ENCODE measurements at regions not wholly inside any gene's neighbourhood (a gene's known extent, or its start where the extent isn't known, plus 50 kb on each side); places are given as distances from the start of the nearest gene placed in this dataset.
"Not testable (repeated sequence)": the region's sequence is repeated elsewhere in the genome, so short reads cannot be mapped to it uniquely, and the experiment has no call there.

DNA sequence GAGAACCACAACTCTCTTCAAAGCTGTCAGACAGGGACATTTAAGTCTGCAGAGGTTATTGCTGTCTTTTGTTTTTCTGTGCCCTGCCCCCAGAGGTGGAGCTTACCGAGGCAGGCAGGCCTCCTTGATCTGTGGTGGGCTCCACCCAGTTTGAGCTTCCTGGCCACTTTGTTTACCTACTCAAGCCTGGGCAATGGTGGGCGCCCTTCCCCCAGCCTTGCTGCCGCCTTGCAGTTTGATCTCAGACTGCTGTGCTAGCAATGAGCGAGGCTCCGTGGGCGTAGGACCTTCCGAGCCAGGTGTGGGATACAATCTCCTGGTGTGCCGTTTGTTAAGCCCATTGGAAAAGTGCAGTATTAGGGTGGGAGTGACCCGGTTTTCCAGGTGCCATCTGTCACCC is 822.1 kb downstream of the KCNMA1 start:
- not testable (repeated sequence) for DNase-seq

DNA sequence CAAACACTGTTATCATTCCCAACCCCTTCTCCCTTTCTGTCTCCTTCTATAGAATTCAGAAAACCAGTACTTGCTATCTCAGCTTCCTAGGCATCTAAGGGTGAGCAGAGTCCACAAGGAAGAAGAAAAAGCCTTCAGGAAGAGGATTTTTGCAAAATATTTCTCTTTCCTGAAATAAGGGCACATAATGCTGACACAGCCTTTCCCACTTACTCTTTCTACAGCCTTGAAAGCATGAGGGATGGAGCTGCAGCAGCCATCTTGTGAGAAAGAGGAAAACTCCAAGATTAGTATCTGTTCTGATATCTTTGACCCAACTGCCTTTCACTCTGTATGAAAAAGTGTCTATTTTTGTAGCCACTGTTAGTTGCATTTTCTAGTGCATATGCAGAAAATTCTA is 826.2 kb downstream of the KCNMA1 start:
- DNase-seq: no peak

DNA sequence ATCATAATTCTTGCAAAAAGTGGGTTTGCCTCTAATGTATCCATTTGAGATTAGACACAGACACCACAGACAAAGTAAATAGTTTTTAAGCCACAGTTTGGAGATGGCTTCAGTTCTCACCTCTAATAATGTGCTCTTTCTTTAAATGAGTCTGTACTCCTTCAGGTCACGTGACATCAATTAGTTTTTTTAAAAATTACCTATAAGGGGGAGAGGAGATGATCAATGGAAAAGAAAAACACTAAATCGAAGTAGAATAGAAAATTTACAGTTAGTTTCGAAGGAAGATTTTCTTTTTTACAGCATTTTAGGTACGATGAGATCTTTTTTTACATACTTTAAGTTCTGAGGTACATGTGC is 849.2 kb downstream of the KCNMA1 start:
- no peak for DNase-seq

DNA sequence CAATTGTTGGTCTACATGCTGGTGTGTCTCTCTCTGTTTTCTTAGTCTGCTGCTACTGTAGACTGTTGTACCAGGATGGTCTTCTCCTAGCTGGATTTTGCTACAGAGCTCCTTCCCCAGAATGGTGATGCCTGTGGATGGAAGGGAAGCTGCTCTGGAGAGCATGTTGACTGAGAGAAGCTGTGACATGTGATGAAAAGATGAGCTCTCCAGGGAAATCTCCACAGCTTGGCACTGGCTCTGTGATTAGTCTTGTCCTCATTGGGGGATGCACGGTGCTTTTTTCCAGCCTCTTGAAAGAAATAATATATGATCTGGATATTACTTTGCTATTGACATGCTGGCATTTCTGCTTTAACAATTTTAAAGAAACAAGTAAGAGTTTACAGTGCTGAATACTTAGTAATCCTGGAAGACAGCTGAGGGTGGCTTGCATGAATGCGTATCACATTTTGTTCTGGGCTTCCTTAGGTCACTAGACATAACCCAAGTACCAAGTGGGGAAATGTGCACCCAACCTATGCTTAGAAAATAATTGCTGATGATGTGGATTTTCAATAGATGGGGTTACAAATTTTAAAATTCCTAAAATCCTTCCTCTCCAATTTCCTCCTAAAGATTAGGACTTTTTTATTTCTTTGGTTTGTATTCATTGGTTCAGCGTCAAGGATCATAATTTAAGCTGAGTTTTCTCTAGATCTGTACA is 849.7 kb downstream of the KCNMA1 start:
- DNase-seq: no peak

DNA sequence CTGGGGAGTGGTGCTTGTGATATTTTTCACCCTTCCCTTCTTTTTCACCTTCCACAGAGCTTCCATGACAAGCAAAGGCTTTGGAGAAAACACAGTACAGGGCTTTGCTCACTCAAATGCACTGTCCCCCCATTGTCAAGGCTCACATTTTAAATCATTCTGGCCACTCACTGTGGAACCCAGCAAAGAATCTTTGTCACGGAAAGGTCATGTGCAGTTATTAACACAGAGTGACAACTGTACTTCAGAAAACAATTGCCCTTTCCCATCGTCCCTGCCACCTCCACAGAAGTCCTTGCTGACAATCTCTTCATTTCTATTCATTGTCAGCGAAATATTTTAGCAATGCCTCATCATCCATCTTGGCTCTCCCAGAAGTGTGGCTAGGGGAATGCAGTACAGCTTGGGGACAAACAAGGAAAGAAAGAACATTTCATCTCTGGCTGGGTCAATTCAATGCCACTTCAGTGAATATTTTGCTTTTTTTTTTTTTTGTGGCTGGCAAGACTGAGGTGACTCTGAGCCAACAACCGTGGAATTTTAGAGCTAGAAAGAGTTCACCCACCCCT is 851.0 kb downstream of the KCNMA1 start:
- no peak for DNase-seq

DNA sequence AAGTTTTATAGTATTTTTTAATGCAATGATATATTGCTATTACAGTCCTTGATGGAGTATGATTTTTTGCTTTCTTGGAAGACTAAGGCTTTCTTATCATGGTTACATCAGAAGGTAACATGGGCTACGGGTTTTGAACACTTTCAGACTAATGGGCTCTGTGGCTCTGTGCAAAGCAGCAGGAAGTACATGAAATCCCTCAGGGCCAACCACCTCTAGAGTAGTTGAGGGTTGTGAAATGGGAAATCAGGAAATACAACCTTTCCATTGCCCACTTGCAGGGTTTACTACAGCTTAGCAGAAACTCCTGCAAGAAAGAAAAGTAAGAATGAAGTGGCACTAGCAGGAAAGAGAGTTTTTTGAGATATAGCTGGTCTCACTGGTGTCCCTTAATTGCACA is 853.5 kb downstream of the KCNMA1 start:
- DNase-seq: no peak

DNA sequence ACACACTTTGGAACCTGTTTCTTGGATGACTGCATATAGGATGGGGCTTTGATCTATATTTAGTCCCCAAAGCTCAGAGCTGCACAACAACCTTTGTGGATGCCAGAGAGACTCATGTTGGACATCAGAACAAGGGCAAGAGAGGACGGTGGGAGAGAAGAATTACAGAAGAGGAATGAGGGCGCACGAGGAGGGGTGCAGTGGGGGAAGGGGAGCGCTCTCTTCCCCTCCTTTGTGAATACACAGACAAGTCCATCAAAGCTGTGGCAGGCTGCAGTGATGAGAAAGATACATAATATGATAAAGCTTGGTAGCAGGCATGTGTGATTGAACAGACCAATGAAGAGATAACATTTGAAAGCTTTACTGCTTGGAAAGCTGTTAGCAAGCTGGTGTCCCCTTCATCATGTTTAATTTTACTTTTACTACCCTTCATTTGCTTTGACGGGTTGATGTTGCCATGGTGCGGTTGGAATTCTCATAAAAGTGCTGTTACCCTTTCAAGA is 857.8 kb downstream of the KCNMA1 start:
- DNase-seq: no peak

DNA sequence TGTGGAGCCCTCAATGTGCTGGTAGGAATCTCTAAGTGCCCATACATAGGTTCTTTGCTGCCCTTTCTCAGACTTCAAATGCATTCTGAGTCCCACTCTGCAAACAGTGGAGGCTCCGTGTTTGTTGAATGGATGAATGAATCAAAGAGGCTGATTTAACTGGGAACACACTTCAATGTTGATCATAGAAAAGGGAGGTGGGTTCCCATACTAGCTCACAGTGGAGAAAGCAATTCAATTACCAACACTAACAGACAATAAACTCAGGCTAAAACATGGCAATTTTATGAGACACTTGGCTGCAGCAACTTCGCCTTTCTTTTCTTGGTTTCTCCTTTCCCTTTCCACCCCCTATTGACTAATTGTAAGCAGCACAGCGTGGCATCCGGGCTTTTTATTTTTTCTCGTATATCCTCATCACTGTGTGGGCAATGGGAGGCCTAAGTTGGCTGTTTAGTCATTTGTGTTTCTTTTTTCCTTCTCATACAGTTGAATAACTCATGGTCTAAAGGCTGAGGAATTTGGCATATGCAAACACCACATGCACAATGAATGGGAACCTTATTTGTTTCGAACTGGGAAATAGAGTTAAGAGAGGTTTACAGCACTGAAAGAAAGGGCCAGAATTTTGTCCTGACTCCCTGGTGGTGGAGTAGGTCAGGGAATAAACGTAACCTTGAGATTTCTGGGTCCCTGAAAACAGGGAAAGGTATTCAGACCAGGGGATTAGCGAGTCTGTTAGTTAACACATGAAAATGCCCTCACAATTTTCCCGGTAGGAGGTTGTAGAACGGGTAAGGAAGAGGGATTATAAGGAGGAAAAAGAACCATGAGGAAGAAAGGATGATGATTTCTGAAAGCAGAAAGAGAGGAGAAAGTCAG is 858.5 kb downstream of the KCNMA1 start:
- DNase-seq: no peak

DNA sequence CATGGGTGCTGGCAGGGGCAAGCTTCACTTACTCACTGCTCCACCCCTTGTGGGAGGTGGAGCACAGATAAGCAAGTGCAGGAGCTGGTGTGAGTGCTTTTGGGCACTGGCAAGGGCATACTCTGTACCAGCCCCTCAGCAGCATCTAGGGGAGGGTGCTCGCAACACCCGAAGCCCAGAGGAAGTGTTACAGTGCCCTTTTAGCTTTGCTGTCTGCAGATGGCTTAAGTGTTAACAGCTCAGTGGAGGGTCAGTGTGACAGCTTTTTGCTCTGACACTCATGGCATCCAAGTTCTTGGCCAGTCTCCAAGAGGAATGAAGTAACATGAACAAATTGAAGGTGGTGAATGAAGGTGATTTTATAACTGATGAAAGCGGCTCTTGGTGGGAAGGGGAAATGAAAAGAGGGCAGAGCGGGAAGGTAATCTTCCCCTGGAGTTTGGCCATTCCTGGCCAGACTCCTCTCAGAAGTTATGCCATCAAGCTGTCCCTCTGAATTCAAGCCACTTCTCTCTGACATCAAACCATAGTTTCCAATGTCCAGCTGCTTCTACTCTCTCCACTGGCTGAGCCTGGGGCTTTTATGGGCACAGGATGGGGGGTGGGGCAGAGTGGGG is 862.5 kb downstream of the KCNMA1 start:
- DNase-seq: no peak

DNA sequence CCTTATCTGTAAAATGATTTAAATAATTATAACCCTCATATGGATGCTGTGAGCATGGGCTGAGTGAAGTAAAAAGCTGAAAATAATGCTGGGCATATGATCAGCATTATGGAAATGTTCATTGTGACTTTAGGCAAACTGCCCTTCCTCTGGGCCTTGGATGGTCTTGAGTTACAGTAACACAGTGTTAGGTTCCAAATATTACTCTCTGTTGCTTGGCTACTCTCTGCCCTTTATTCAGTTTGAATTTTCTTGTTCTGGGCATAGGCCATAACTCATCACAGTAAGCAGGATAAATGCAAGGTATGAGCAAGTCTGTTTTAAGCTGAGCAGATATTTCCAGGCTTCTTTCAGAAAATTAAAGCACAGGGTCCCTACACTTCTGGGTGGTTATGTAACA is 868.0 kb downstream of the KCNMA1 start:
- DNase-seq: no peak

DNA sequence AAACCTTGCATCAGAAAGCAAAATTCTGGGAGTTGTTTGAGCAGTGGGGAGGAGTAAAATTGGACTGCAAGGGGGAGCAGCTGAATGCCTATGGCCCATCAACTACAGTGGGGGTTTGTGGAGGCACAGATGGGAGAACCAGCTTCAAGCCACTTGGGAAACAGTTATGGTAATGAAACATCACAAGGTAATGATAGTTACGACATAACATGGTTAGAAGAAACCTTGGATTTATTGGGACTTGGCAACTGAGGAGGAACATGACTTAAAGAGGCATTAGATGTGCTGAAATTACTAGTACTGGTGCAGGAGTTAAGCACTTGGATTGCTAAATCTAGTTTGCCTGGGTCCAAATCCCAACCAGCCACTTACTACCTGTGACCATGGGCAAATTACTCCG is 868.4 kb downstream of the KCNMA1 start:
- no peak for DNase-seq

DNA sequence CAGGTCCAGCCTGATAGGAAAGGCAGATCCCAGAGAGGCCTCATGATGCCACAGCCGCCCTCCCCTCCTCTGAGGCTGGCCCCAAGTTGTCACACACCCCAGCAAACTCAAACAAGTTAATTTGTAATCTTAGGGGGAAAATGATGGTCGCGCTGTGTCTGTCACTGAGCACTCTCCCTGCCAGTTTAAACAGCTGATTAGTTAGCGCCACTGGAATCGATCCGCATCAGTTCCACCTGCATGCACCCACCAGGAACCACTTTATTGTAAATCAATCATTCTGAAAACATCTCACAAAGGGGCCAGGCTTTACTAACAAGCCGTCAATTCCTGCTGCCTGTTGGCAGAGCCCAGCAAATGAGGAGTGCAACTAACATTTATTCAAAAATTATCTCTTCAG is 870.9 kb downstream of the KCNMA1 start:
- DNase-seq: no peak

DNA sequence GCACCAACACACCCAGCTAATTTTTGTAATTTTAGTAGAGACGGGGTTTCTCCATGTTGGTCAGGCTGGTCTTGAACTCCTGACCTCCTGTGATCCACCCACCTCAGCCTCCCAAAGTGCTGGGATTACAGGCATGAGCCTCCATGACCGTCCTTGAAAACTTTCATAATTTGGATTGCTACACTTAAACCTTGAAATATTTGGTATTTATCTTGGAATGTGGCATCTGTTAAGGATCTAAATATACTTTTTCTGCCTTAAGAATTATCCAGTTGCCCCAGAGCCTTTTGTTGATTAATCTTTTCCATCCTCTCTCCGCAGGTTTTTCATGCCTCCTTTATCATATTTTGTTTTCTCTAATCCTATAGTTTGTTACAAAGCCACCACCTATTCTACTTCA is 872.7 kb downstream of the KCNMA1 start:
- not testable (repeated sequence) for DNase-seq

DNA sequence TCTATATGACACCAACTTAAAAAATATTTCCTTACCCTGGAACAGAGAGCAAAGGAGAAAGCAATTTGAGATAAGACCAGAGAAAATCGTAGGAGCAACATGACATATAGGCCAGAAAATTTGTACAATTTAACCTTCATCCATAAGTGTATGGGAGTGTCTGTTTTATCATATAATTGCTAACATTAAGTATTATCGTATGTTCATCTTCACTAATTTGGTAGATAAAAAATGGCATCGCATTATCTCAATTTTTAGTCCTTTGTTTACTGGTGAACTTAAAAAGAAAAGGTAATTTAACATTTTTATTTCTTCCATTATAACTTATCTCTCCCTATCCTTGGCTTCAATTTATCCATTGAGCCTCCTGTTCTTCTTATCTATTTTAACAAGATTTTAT is 873.4 kb downstream of the KCNMA1 start:
- no peak for DNase-seq

DNA sequence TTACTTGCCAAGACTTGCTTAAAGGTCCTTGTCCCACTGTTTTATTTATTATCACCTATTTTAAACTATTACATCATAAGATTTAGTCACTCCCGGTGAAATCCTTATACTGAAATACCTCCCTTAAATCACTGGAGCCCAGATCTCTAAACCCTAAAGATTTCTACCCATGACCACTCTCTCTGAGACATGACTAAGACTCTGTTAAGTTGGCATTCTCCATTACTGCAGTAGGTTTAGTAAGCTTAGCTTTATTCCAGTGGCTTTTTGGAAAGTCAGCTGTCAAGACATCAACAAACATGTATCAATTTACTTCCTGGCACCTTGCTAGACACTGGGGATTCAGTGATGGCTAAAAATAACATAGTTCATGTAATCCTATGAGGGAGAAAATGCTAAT is 874.2 kb downstream of the KCNMA1 start:
- DNase-seq: no peak

DNA sequence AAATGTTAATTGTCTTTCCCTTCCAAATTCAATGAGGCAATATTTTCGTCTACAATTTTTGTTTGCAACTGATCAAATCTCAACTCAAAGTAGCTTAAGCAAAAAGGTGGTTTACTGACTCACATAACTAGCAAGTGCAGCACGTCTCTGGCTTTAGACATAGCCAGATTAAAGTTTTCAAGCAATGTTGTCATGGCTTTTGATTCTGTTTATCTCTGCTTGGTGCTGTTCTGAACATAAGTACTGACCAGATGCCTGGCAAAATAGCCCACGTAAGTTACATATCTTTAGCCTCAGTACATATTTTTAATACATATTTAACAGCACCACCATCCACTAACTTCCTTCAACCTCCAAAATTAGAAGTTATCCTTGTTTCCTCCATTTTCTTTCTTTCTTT is 877.9 kb downstream of the KCNMA1 start:
- no peak for DNase-seq

DNA sequence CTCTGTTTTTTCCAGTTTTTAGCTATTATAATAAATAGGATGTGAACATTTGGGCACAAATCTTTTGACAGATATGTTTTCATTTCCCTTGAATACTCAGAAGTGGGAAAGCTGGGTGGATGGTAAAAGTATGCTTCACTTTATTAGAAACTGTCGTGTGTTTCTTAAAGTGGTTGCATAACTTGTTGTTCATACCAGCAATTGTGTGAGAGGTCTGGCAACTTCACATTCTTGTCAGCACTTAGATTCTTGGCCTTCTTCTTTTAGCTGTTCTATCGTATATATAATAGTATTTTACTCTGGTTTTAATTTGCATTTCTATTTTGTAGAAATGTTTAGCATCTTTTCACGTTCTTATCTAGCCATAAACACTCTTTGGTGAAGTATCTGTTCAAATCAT is 894.4 kb downstream of the KCNMA1 start:
- no peak for DNase-seq

DNA sequence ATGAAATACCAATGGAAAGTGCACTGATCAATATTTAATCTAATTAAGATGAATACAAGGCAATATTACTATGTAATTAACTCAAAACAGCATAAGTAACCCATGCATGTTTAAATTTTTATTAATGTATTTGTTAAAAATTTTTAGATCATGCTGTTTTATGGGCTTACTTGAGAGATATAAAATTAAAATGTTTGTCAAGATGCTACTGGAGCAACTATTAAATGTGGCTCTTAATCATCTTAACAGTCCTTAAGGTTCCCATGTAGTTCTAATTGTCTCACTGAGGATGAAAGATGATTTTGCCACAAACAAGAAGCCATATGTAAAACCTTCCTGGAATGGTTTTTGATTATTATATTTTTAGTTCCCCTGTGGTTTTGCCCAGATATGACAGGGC is 897.1 kb downstream of the KCNMA1 start:
- DNase-seq: no peak

DNA sequence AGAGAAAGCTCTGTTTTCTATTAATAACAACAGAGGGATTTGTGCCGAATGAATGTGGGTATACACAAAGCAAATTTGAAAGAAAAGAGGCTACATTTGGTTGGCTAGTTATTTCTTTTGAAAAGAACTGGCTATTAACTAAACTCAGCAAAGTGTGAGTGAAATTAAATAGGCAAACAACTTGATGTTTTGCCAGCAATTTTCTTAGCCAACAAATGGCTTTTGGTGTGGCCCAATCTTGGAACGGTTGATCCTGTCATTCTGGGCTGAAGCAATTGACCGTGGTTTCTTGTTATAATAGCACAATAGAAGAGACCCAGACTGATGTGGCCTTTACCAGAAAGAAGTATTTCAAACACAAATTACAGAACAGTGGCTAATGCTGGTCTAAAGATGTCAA is 898.6 kb downstream of the KCNMA1 start:
- DNase-seq: no peak

DNA sequence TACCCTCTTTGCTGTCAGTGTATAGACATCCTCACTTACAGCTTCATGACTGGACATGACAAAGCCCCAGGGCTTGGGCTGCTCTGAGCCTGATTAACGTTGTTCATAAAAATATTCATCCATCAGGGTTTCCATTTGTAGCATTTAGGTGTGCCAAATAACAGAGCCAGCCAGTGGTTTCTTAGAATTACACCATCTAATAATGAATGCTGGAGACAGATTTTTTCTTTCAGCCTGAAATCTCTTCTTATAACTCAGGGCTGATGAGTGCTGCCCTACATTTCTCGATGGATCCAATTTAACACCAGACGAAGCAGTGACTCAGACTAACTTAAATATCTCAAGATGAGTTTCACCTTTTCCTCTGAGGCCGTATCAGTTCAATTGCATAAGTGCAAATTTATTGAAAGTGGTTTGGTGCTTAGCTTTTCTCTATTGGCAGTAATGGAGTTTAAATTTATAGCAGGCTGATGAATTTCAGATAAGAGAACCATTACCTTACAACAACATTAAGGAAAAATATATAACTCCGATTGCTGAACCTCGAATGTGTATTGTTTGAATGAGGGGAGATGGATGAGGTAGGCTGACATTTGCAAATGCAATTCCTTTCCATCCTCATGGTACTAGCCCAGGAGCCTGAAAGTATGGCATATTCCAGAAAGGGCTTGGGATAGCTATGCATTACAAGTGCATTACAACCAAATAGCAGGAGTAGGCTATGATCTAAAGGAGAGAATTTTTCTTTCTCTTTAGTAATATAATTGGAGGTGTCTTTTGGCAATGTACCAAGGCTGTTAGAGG is 900.6 kb downstream of the KCNMA1 start:
- no peak for DNase-seq

DNA sequence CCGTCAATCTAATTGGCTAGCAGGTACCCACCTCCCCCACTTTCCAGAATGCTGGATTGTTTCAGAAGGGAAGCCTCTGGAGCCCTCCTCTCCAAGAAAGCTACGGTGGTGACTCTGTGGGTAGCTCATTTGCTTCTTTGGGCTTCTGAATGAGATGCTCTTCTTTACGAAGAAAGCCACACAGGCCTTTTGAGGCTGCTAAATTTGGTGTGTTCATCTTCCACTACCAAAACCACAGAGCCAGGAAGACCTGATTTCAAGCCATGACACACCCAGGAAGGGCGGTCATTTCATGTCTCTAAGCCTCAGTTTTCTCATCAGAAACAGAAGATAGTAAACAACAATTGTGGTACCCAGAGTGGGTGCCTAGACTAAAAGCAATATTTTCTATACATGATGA is 901.2 kb downstream of the KCNMA1 start:
- no peak for DNase-seq

DNA sequence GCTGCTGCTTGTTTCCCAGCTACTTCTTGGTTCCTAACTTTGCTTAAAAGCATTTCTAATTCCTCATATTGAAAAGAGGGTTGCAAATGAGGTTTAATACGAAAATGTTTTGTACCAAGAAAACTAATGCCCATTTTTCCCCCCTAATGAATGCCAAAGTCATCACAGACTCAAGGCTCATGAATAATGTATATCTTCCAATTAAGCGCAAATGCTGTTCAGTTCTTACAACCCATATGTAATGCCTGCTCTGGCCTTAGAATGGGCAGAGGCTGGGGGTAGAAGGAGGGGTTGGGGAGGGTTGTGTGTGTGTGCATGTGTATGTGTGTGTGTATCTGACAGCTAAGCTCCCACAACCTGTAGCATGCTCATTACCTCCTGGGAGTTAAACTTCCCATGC is 901.7 kb downstream of the KCNMA1 start:
- DNase-seq: no peak

All from suppressor macrophage (primary cell).